Stimulated activated CD4-positive, alpha-beta T cell treated with anti-CD3 and anti-CD28 coated beads, Interleukin-4, amount 100 ng/mL, for 48 hours (primary cell): ENCODE measurements at regions not wholly inside any gene's neighbourhood (a gene's known extent, or its start where the extent isn't known, plus 50 kb on each side); places are given as distances from the start of the nearest gene placed in this dataset.
"Not testable (repeated sequence)": the region's sequence is repeated elsewhere in the genome, so short reads cannot be mapped to it uniquely, and the experiment has no call there.

Source experiments
- DNase-seq, 2 donors: peaks; one replicate each; pipeline ENCODE4 v3.0.0-alpha.2; 2020; ENCODE audit warnings: low read depth in 2 of 2

GRCh38 chr16:88185976-88186888 lies 196.5 kb upstream of the ZNF469 start:
- not testable (repeated sequence) for DNase-seq

- not testable (repeated sequence) for DNase-seq
Measured at GRCh38 chr16:88186889-88187870, 195.6 kb upstream of the ZNF469 start.

- DNase-seq: not testable (repeated sequence)
Measured at GRCh38 chr16:88188171-88188895, 194.4 kb upstream of the ZNF469 start.

GRCh38 chr16:88190592-88191095 lies 192.1 kb upstream of the ZNF469 start:
- not testable (repeated sequence) for DNase-seq

GRCh38 chr16:88191168-88191567 lies 191.6 kb upstream of the ZNF469 start:
- DNase-seq: not testable (repeated sequence)

GRCh38 chr16:88192601-88193000 lies 190.2 kb upstream of the ZNF469 start:
- no peak for DNase-seq

GRCh38 chr16:88193706-88194396 lies 188.9 kb upstream of the ZNF469 start:
- peak; percentile 12 to 21 for DNase-seq

GRCh38 chr16:88194397-88195268 lies 188.1 kb upstream of the ZNF469 start:
- DNase-seq: no peak

- DNase-seq: no peak
Measured at GRCh38 chr16:88195269-88195705, 187.5 kb upstream of the ZNF469 start.

GRCh38 chr16:88195911-88196465 lies 186.8 kb upstream of the ZNF469 start:
- DNase-seq: no peak

- DNase-seq: no peak
Measured at GRCh38 chr16:88196471-88197400, 186.0 kb upstream of the ZNF469 start.

GRCh38 chr16:88197481-88198456 lies 185.0 kb upstream of the ZNF469 start:
- no peak for DNase-seq

GRCh38 chr16:88198457-88199295 lies 184.1 kb upstream of the ZNF469 start:
- DNase-seq: not testable (repeated sequence)

- not testable (repeated sequence) for DNase-seq
Measured at GRCh38 chr16:88199296-88200153, 183.2 kb upstream of the ZNF469 start.
